ENCODE measurements at regions not wholly inside any gene's neighbourhood (a gene's known extent, or its start where the extent isn't known, plus 50 kb on each side); places are given as distances from the start of the nearest gene placed in this dataset.

GRCh38 chr13:107124730-107125129 lies 556.8 kb upstream of the ARGLU1 start:
- H3K27ac ChIP-seq (ENCODE audit: low read length), result no peak overlapping the region
- no peaks in the 10 kb centered on the region for H3K79me2 ChIP-seq (replicated peaks; ENCODE audit: insufficient read depth, low read length)
- H3K4me3 ChIP-seq (ENCODE audit: low read length), result no peak overlapping the region
- no peaks in the 10 kb centered on the region for H3K36me3 ChIP-seq (ENCODE audit: insufficient read depth, low read length)
- no peaks in the 10 kb centered on the region for H3F3A ChIP-seq (ENCODE audit: insufficient read depth, low read length, poor library complexity, severe bottlenecking)
- H3K4me2 ChIP-seq (ENCODE audit: low read length), result no peak overlapping the region
- H3K27me3 ChIP-seq (ENCODE audit: insufficient read depth, low read depth, low read length), result no peaks in the 10 kb centered on the region
- no peaks in the 10 kb centered on the region for H3K9me2 ChIP-seq (ENCODE audit: insufficient read depth, low read length)
- TF ChIP-seq POLR2AphosphoS5 (IDR thresholded peaks at IDR 0.05), result no peak
- TF ChIP-seq SMC3 (conservative IDR thresholded peaks at IDR 0.05; ENCODE audit: poor library complexity), result no peak
- TF ChIP-seq MXI1 (conservative IDR thresholded peaks at IDR 0.05; ENCODE audit: poor library complexity, severe bottlenecking), result no peak
- TF ChIP-seq TAF1 (IDR thresholded peaks at IDR 0.05; ENCODE audit: low read depth), result no peak
- TF ChIP-seq EP300 (conservative IDR thresholded peaks at IDR 0.05; ENCODE audit: poor library complexity, severe bottlenecking), result no peak
- TF ChIP-seq EZH2 (IDR thresholded peaks at IDR 0.05; ENCODE audit: borderline replicate concordance, insufficient read depth, low read length, poor library complexity, severe bottlenecking), result no peak
- H3K9me3 ChIP-seq (ENCODE audit: low read length), result peaks cover 4% of the 10 kb centered on the region
- H3K9ac ChIP-seq (ENCODE audit: low read length), result no peak overlapping the region
- H4K20me1 ChIP-seq (ENCODE audit: insufficient read depth), result no peaks in the 10 kb centered on the region
- no peak overlapping the region for H2AFZ ChIP-seq (ENCODE audit: low read depth, low read length)

GRCh38 chr13:107124129-107124718 lies 556.3 kb upstream of the ARGLU1 start:
- H3K27me3 ChIP-seq (ENCODE audit: insufficient read depth, low read depth, low read length), result no peaks in the 10 kb centered on the region
- TF ChIP-seq POLR2AphosphoS5 (IDR thresholded peaks at IDR 0.05) (no peak), RAD21 (conservative IDR thresholded peaks at IDR 0.05) (peak; percentile 91), SMC3 (conservative IDR thresholded peaks at IDR 0.05; ENCODE audit: poor library complexity) (peak; percentile 86), REST (IDR thresholded peaks at IDR 0.05; ENCODE audit: borderline replicate concordance) (no peak), MXI1 (conservative IDR thresholded peaks at IDR 0.05; ENCODE audit: poor library complexity, severe bottlenecking) (no peak)
- TF ChIP-seq, protein P1, sequence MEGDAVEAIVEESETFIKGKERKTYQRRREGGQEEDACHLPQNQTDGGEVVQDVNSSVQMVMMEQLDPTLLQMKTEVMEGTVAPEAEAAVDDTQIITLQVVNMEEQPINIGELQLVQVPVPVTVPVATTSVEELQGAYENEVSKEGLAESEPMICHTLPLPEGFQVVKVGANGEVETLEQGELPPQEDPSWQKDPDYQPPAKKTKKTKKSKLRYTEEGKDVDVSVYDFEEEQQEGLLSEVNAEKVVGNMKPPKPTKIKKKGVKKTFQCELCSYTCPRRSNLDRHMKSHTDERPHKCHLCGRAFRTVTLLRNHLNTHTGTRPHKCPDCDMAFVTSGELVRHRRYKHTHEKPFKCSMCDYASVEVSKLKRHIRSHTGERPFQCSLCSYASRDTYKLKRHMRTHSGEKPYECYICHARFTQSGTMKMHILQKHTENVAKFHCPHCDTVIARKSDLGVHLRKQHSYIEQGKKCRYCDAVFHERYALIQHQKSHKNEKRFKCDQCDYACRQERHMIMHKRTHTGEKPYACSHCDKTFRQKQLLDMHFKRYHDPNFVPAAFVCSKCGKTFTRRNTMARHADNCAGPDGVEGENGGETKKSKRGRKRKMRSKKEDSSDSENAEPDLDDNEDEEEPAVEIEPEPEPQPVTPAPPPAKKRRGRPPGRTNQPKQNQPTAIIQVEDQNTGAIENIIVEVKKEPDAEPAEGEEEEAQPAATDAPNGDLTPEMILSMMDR (IDR thresholded peaks at IDR 0.05; ENCODE audit: poor library complexity, severe bottlenecking), result peak; percentile 80
- no peak overlapping the region for H3K27ac ChIP-seq (ENCODE audit: low read length)

More at GRCh38 chr13:107124129-107124718, 556.3 kb upstream of the ARGLU1 start:
- H3K9me2 ChIP-seq (ENCODE audit: insufficient read depth, low read length), result no peaks in the 10 kb centered on the region
- H2AFZ ChIP-seq (ENCODE audit: low read depth, low read length), result no peak overlapping the region
- no peaks in the 10 kb centered on the region for H3F3A ChIP-seq (ENCODE audit: insufficient read depth, low read length, poor library complexity, severe bottlenecking)
- H3K9ac ChIP-seq (ENCODE audit: low read length), result no peak overlapping the region
- no peak overlapping the region for H3K4me3 ChIP-seq (ENCODE audit: low read length)
- H3K79me2 ChIP-seq (replicated peaks; ENCODE audit: insufficient read depth, low read length), result no peaks in the 10 kb centered on the region
- no peak overlapping the region for H3K4me2 ChIP-seq (ENCODE audit: low read length)
- no peaks in the 10 kb centered on the region for H4K20me1 ChIP-seq (ENCODE audit: insufficient read depth)
- H3K36me3 ChIP-seq (ENCODE audit: insufficient read depth, low read length), result no peaks in the 10 kb centered on the region
- H3K9me3 ChIP-seq (ENCODE audit: low read length), result peaks cover 3% of the 10 kb centered on the region

All from neural cell (in vitro differentiated cells).